COLO668 (cell line): ENCODE measurements at regions not wholly inside any gene's neighbourhood (a gene's known extent, or its start where the extent isn't known, plus 50 kb on each side); places are given as distances from the start of the nearest gene placed in this dataset.
"Not testable (repeated sequence)": the region's sequence is repeated elsewhere in the genome, so short reads cannot be mapped to it uniquely, and the experiment has no call there.

Experiments used
- DNase-seq: peaks from one replicate; lab custom pipeline; 2025; ENCODE audit not compliant: unreplicated experiment; lab: John Stamatoyannopoulos, UW

DNA sequence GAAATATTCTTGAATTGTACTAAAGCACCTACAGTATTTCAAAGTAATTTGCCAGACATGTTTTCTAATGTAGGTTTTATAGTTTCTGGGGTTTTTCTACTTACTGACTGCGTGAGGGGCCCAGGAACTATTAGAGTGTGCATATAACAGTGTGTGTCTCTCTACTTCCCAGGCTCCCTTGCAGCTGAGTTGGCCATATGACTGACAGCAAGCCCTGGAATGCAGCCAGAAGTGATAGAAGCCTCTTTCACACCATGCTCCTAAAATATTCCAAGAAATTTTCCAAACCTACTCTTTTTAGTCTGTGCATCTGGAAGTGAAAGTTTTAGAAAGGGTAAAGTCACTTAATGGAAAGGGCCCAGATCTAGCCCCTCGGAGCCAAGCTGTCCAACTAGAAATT lies 96.7 kb upstream of the SLC7A11 start:
- no peak for DNase-seq

DNA sequence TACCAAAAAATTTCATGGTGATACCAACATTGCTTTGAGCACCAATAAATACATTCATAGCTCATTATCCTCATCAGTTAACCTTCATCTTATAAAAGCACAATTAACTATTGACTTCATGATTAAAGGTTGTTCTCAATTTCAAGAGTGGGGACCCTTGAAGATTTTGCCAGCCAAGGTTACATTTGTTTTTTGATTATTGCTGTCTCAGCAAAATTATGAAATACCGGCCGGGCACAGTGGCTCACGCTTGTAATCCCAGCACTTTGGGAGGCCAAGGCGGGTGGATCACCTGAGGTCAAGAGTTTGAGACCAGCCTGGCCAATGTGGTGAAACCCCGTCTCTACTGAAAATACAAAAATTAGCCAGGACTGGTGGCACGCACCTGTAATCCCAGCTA lies 96.1 kb upstream of the SLC7A11 start:
- not testable (repeated sequence) for DNase-seq

DNA sequence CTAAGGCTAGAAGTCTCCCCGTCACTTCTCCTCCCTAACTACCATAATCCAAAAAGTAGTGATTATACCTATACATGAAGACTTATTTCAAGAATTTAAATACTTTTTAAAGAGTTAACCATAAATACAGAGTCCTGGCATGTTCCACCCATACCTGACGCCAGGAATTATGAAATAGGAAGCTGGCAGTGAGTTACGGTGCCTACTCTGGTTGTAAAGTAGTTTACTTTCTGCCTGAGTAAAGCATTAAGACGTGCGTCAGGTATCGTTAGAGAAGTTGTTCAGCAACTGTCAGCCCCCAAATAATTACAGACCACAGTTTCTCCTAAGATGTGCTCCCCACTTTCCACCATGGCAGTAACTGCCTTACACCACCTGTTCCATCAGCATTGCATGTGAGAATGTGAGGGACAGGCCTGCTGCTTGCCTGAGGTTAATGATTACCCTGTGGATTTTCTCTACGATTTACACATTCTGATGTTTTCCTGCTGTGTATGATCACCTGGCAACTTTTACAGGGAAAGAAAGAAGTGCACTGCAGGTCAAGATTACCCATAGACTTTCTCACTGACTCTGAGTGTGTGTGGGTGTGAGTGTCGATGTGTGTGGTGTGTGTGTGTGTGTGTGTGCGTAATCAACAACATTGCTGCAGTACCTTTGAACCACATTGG lies 92.3 kb upstream of the SLC7A11 start:
- peak; percentile 37 for DNase-seq

DNA sequence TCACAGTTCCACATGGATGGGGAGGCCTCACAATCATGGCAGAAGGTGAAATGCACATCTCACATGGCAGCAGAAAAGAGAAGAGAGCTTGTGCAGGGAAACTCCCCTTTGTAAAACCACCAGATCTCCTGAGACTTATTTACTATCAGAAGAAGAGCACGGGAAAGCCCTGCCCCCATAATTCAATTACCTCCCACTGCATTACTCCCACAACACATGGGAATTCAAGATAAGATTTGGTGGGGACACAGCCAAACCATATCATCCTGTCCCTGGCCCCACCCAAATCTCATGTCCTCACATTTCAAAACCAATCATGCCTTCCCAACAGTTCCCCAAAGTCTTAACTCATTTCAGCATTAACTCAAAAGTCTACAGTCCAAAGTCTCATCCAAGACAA lies 90.3 kb upstream of the SLC7A11 start:
- DNase-seq = not testable (repeated sequence)

DNA sequence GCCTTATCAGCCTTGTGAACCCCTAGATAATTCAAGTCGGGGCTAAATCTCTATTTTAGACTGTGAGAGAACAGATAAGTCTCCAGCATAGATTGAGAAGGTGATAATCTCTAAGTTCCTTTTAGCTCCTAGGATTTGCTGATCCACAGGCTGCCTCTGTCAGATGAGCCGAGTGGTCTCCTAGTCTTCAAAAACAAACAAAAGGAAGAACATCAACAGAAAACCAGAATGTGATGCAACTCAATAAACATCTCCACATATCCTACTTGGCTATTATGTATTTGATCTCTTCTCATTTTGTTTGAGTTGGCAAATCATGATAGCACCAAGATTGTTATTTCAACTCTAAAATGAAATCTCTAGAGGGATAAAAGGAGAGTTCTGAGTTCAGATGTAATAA lies 88.4 kb upstream of the SLC7A11 start:
- DNase-seq = no peak

DNA sequence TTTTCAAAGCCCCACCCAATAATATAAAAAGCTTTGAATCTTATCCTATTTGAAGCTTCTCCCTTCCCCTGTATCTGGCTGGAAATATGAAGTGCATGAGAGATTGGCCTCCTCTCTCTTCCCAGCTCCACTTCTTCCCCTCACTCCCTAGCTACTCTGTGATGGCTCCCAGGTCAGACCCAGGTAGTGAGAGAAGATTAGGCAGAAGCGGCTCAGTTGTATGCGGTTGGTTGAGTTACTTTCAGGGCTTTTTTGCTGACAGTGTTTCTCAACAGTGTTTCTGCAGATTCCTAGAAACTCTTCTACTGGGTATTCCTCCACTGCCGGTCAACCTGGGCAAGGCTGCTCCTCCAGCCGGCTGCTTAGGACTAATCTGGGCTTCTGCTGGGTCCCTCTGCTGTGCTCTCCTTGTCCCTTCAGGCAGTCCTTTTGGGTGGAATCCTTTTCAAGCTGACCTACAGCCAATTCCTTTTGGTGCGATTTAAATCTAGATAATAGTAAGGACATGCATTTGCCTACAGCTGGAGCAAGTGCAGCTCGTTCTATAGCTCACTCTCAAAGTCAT lies 87.4 kb upstream of the SLC7A11 start:
- DNase-seq = no peak

DNA sequence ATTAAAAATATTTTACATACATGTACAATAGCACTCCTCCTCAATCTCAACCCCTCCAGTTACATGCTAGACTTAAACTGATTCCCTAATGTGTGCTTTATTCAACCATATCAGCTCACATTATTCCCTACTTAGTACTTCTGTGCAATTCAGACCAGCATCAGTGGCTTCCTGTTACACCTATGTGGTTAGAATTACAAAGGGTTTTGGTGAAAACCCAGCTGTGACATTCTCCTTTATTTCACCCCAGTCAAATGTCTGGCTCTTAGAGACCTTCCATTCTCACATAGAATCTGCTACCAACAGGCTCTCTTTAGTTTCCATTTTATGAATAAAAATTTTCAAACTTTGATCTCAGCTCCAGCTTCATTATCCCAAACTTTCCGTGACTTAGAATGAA lies 85.2 kb upstream of the SLC7A11 start:
- no peak for DNase-seq

DNA sequence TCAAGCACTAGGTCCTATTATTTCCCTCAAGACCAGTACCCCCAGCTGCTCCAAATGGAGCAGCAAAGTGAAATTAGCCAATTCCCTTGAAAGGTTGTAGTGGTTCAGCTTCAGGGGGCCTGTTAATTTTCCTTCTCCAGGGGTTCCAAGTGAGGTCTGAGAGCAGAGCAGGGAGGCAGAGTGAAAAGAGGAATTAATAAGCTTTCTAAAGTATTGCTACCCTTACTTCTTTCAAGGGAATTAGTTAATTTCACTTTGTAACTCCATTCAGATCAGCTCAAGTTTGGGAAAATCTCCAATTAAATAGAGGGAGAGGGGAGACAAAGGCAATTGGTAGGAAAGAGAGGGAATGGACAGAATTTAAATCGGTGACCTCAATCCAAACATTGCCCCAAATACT lies 78.7 kb upstream of the SLC7A11 start:
- DNase-seq = no peak

DNA sequence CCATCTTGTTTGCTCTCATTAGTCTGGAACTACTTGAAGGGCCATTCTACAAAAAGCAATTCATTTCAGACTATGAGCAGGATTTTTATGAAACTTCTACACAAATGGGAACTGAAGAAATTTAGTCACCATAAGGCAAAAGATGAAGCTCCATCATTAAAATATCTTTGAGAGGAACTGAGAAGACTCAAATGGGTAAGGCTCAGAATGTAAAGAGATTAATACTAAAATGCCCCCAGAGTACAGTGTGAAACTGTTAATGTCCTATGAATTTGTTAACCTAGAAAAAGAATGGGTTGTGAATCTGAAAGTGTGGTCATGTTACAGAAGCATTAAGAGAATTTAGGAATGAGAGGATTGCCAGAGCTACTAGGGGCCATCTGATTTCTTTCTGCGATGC lies 77.9 kb upstream of the SLC7A11 start:
- no peak for DNase-seq

DNA sequence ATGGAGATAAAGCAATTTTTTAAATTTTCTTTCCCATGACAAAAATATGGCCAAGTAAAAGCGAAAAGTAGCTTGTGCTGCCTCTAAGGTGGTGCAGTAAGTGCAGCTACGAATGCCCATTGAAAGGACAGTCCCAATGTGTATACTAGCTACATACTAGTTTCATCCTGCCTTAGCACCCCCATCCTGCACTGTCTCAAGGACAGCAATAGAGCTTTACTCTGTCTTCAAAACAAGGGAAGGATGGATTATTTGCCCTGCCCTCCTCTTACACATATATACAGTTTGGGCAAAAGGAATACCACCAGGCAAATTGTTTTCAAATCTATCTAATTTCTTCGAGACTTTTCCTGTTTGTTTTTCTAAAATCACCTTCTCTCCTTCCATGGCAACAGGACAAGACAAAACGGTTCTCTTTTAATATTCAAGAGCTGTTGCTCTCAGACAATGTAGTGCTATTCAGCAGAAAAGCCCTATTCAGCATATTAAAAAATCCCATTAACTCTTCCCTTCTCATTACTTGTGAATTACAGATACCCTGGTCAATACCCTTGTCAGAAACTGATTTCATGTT lies 75.1 kb upstream of the SLC7A11 start:
- no peak for DNase-seq

DNA sequence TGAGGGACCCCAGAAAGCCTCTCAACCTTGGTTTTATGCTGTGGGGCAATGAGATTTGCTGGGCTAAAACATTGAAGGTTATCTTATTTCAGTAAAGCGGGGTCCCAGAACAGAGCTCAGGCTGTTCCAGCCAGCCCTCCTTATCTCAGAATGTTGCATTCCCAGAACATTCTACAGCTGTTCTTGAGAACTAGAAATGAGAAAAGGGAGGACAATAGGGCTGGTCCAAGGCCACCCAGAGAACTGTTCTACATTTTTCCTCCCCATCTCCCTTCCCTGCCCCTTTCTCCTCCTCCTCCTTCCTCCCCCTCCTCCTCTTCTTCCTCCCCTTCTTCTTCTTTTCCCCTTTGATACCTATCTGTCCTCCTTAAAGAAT lies 70.4 kb upstream of the SLC7A11 start:
- no peak for DNase-seq

DNA sequence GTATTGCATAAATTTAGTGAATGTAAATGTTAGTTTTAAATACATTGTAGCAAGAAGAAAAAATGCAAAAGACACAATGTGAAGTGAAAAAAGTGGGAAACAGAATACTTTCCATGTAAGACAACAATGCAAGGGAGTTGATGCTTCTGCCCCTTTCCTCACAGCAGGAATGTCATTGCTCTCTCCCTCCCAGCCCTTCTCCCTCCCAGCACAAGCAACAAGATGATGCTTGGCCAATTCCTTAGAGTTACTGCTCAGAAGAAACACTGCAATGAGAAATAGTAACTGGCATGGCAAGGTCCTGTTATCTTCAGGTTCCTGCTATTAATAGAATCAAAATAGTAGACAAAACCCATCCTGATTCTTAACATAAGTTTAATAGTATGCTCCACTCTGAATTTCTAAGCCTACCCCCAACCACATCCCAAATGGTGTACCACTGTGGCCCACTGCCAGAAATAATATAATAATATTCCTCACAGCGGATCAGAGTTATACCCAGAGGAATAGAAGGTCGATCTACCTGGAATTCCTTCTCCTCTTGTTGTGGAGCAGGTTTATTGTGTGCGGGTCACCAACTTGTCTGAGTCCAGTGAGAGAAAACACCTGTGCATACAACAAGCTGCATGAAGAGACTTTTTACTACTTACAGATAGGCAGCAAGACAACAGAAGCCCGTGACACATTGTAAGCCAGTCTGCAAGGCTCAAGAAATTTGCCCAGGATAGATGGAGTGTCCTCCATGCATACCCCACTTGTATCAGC lies 69.8 kb upstream of the SLC7A11 start:
- DNase-seq = no peak

DNA sequence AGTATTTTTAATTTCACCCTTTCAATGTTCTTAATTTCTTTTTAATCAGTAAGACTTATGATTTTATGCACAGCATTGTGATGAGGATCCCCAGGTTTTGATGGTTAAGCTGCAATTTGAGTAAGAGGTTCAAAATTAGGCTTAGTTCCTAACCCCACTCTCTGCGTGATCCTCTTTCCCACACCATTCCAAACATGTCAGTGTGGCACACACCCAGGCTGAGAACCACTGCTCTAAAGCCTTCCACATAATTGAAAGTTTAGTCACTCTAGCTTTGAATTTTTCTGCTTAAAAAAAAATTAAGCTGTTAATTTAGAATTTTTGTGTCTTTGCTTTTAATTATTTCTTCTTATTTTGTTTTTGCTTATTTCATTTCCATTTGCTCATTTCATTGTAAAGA lies 68.8 kb upstream of the SLC7A11 start:
- DNase-seq = no peak

DNA sequence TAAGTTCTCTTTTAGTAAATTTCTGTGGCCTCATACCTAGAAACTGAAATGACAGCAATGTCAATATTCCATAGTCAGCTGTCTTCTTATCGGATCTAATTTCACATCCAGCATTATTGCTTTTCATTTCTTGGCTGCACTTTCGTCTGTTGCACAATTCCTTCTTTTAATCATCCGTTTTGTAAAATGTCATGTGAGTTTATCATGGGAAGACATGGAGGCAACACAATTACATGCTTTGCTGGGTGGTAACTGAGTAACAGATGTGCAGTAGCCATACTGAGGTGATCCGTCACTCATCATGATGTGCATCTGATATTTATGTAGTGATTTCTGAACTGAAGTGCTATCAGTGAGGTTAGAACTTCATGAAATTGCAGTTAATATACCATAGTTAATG lies 68.3 kb upstream of the SLC7A11 start:
- DNase-seq = no peak

DNA sequence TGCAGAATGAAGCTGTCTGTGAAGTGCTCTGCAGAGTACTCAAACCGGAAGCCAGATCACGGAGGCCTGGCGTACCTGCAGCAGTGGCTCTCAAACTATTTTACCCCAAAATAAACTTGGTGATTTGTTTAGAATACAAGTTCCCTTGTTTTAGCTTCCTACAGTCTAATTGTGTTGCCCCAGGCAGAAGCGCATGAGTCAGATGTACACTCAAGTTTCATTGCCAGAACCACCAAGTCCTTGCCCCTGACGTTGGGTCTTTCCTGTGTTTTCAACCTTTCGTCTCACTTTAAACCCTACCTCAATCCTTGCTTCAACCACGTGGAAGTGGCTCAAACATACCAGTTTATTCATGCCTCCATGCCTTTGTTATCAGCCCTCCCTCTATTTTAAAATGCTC lies 66.2 kb upstream of the SLC7A11 start:
- no peak for DNase-seq

DNA sequence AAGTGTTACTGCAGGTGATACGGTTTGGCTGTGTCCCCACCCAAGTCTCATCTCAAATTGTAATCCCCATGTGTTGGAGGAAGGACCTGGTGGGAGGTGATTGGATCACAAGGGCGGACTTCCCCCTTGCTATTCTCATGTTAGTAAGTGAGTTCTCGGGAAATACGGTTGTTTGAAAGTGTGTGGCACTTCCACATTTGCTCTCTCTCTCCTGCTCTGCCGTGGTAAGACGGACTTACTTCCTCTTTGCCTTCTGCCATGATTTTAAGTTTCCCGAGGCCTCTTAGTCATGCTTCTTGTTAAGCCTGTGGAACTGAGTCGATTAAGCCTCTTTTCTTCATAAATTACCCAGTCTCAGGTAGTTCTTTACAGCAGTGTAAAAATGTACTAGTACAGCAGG lies 65.2 kb upstream of the SLC7A11 start:
- no peak for DNase-seq

DNA sequence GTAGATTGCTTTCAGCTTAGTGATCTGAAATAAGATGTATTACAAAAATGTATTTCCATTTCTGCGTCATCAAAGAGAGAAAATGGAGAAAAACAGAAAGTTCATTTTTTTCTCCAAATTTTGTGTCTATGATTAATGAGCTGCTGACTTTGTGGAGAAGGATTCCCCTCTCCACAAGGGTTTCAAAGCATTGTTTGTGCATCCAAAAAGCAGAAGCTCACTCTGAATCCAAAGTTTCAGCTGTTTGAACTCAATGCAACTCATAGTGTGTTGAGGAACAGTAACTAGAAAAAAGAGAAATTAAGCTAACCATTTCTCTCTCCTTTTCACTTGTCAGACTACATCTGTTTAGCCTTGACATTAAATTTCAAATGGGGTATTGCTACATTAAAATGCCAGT lies 62.9 kb upstream of the SLC7A11 start:
- DNase-seq = no peak

DNA sequence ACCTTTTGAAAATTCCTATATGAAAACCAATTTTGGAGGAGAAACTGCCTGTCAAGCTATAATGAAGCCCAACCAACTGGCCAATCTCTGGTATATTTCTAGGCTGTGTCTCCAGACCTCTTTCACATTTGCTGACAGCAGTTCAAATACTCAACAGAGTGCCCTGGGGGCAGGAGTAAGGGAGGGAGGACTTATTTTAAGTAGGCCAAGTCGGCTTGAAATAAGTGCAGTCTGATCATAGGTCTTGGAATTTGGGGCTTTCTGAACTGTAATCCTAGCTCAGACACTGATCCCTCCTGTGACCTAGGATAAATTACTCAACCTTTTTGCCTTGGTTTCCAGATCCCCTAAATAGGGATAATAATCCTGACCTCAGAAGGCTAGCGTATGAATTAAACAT lies 59.4 kb upstream of the SLC7A11 start:
- DNase-seq = no peak

DNA sequence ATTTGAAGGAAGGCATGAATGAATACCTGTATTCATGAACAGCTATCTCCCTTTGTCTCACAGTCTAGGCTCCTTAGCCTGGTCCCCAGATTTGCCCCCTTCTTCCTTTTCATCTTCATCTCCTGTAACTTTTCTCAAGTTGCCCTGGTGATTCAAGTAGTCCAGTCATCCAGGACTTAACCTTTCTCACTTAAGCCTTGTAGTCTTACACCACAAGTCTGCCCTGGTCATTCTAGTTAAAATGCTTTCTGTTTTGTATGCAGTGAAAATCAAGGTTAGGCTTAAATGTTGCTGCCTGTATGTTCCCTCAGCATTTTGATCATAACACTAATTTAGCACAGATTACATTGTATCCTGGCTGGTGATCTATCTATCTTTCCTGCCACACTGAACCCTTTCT lies 58.5 kb upstream of the SLC7A11 start:
- no peak for DNase-seq

DNA sequence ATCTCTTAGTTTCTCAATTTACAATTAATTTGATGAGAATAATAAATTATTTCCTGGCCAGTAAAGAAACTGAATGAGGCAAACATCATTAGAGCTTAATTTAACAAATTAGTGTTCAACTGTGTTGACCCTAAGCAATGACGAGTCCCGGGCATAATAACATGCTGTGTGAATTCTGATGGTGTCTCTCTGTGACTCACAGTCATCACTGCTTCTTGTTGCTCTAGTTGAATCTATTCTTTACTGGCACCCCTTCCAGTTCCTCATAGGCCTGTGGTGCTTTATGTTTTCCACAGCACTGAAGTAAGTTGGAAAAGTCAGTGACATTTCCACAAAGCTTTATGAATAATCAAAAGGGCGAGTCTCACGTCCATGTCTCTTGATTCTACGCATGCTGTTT lies 57.7 kb upstream of the SLC7A11 start:
- no peak for DNase-seq

DNA sequence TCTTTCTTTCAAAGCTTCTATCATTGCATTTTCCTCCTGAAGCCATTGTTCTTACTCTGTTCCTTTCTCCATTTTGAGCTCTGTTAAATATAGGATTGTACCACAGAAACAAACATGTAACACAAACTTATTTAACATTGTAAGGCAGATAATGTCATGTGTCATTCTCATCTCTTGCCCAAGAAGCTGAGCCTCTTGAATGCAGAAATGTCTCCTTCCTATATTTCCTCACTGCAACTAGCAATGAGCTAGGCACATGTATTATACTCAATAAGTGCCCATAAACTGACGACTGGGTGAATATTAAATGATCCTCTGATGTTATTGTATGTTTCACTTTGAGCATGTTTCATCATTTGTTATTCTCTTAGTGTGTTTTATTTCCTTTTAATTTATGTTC lies 56.7 kb upstream of the SLC7A11 start:
- DNase-seq = no peak

DNA sequence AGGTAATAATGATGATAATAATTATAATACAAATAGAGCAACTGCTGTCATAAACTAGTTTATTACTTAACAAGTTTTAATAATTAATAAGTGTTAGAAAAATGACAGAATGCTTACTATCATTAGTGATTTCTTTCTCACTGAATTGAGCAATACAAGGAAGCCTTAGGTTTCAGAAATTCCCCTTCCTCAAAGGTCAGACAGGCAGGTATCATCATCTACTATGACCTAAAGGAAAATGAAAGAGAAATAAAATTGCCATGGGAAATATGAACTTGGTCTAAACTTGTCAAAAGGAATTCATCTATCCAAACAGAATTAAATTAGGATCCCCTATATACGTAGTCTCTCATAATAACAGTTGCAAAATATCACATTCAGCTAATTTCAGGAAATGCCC lies 56.3 kb upstream of the SLC7A11 start:
- DNase-seq = no peak
